ENCODE measurements at regions not wholly inside any gene's neighbourhood (a gene's known extent, or its start where the extent isn't known, plus 50 kb on each side); places are given as distances from the start of the nearest gene placed in this dataset.

- H3K4me3 Mint-ChIP-seq, result no peak overlapping the region
- no peak overlapping the region for H3K27ac ChIP-seq (ENCODE audit: low read depth in 1 of 2, low read length in 2 of 2)
- peaks cover 3% of the 10 kb centered on the region for H3K9me3 Mint-ChIP-seq
- CTCF ChIA-PET, result no interaction called here
- H3K27me3 Mint-ChIP-seq, result no peaks in the 10 kb centered on the region
- ATAC-seq (ENCODE audit: poor library complexity) (no peak), DNase-seq (no peak)
- no peaks in the 10 kb centered on the region for H3K4me1 Mint-ChIP-seq (ENCODE audit: low read depth)
- H3K27ac Mint-ChIP-seq, result no peak overlapping the region
- H3K4me1 ChIP-seq (ENCODE audit: insufficient read depth, low read length), result no peaks in the 10 kb centered on the region
- TF ChIP-seq CTCF (IDR thresholded peaks at IDR 0.05), result no peak
- H3K4me3 ChIP-seq (ENCODE audit: low read length), result no peak overlapping the region
- no peaks in the 10 kb centered on the region for H3K36me3 Mint-ChIP-seq (ENCODE audit: low read depth)
- POLR2A ChIA-PET, result no interaction called here
- H3K27me3 ChIP-seq (ENCODE audit: control insufficient read depth in 1 of 2, insufficient read depth in 2 of 2, low read length in 2 of 2), result no peaks in the 10 kb centered on the region
- H3K9me3 ChIP-seq (ENCODE audit: control insufficient read depth in 1 of 2, insufficient read depth in 1 of 2, low read length in 2 of 2), result no peaks in the 10 kb centered on the region
- intact Hi-C loops (cut with DNase I, micrococcal nuclease), result no loop called here
- no peaks in the 10 kb centered on the region for H3K36me3 ChIP-seq (ENCODE audit: insufficient read depth, low read length)
These were observed 1056.2 kb downstream of the SORCS3 start for GRCh38 chr10:105697290-105697780.

GRCh38 chr10:105691811-105692210 lies 1050.7 kb downstream of the SORCS3 start:
- Mint-ChIP-seq H3K4me1 (ENCODE audit: low read depth) (no peaks in the 10 kb centered on the region), H3K36me3 (ENCODE audit: low read depth) (no peaks in the 10 kb centered on the region), H3K27ac (no peak overlapping the region), H3K4me3 (no peak overlapping the region), H3K9me3 (peaks cover 7% of the 10 kb centered on the region), H3K27me3 (no peaks in the 10 kb centered on the region)
- CTCF ChIA-PET, result no interaction called here
- H3K27me3 ChIP-seq (ENCODE audit: control insufficient read depth in 1 of 2, insufficient read depth in 2 of 2, low read length in 2 of 2), result no peaks in the 10 kb centered on the region
- H3K36me3 ChIP-seq (ENCODE audit: insufficient read depth, low read length), result no peaks in the 10 kb centered on the region
- no peak overlapping the region for H3K27ac ChIP-seq (ENCODE audit: low read depth in 1 of 2, low read length in 2 of 2)
- no peaks in the 10 kb centered on the region for H3K9me3 ChIP-seq (ENCODE audit: control insufficient read depth in 1 of 2, insufficient read depth in 1 of 2, low read length in 2 of 2)
- no peaks in the 10 kb centered on the region for H3K4me1 ChIP-seq (ENCODE audit: insufficient read depth, low read length)
- H3K4me3 ChIP-seq (ENCODE audit: low read length), result no peak overlapping the region
- DNase-seq (no peak), ATAC-seq (ENCODE audit: poor library complexity) (no peak)
- intact Hi-C loops (cut with DNase I, micrococcal nuclease), result no loop called here
- POLR2A ChIA-PET, result no interaction called here
- no peak for TF ChIP-seq CTCF (IDR thresholded peaks at IDR 0.05)

GRCh38 chr10:105682911-105683310 lies 1041.8 kb downstream of the SORCS3 start:
- no peaks in the 10 kb centered on the region for H3K36me3 Mint-ChIP-seq (ENCODE audit: low read depth)
- no peak for DNase-seq
- no peak overlapping the region for H3K4me3 ChIP-seq (ENCODE audit: low read length)
- CTCF ChIA-PET, result no interaction called here
- no peak overlapping the region for H3K4me3 Mint-ChIP-seq
- H3K27me3 Mint-ChIP-seq, result no peaks in the 10 kb centered on the region
- H3K27ac Mint-ChIP-seq, result no peak overlapping the region
- no peaks in the 10 kb centered on the region for H3K36me3 ChIP-seq (ENCODE audit: insufficient read depth, low read length)
- H3K9me3 Mint-ChIP-seq, result peaks cover 13% of the 10 kb centered on the region
- no peak for TF ChIP-seq CTCF (IDR thresholded peaks at IDR 0.05)
- POLR2A ChIA-PET, result no interaction called here
- no peak for ATAC-seq (ENCODE audit: poor library complexity)
- H3K4me1 Mint-ChIP-seq (ENCODE audit: low read depth), result no peaks in the 10 kb centered on the region
- H3K4me1 ChIP-seq (ENCODE audit: insufficient read depth, low read length), result no peaks in the 10 kb centered on the region
- intact Hi-C loops (cut with DNase I, micrococcal nuclease), result no loop called here
- H3K27ac ChIP-seq (ENCODE audit: low read depth in 1 of 2, low read length in 2 of 2), result no peak overlapping the region
- H3K27me3 ChIP-seq (ENCODE audit: control insufficient read depth in 1 of 2, insufficient read depth in 2 of 2, low read length in 2 of 2), result no peaks in the 10 kb centered on the region
- H3K9me3 ChIP-seq (ENCODE audit: control insufficient read depth in 1 of 2, insufficient read depth in 1 of 2, low read length in 2 of 2), result peaks cover 4 to 7% of the 10 kb centered on the region in 2 experiments
